A673 (cell line): ENCODE measurements at regions not wholly inside any gene's neighbourhood (a gene's known extent, or its start where the extent isn't known, plus 50 kb on each side); places are given as distances from the start of the nearest gene placed in this dataset.

Experiments
- EZH2 ChIP-seq: fragments of 200-600 bp; sonication (generic); IDR thresholded peaks from 2 replicates; pipeline ENCODE4 v1.6.1; 2017; ENCODE audit warnings: borderline replicate concordance, low read depth, mild to moderate bottlenecking, mixed read lengths, antibody characterized with exemption, low read length; ENCODE audit not compliant: poor library complexity, severe bottlenecking
- TF ChIP-seq, protein P1 (sequence below): fragments of 300-800, 200-600 bp; sonication (generic); conservative IDR thresholded peaks from 2 replicates; pipeline ENCODE4 v1.5.1; 2017; ENCODE audit warnings: low read depth, mild to moderate bottlenecking, antibody characterized with exemption, low read length, moderate library complexity, mixed read lengths

- TF ChIP-seq, protein P1, sequence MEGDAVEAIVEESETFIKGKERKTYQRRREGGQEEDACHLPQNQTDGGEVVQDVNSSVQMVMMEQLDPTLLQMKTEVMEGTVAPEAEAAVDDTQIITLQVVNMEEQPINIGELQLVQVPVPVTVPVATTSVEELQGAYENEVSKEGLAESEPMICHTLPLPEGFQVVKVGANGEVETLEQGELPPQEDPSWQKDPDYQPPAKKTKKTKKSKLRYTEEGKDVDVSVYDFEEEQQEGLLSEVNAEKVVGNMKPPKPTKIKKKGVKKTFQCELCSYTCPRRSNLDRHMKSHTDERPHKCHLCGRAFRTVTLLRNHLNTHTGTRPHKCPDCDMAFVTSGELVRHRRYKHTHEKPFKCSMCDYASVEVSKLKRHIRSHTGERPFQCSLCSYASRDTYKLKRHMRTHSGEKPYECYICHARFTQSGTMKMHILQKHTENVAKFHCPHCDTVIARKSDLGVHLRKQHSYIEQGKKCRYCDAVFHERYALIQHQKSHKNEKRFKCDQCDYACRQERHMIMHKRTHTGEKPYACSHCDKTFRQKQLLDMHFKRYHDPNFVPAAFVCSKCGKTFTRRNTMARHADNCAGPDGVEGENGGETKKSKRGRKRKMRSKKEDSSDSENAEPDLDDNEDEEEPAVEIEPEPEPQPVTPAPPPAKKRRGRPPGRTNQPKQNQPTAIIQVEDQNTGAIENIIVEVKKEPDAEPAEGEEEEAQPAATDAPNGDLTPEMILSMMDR, result no peak
- no peak for TF ChIP-seq EZH2
Measured at GRCh38 chr2:100653449-100654035, 90.7 kb downstream of the PDCL3 start.
